ENCODE measurements at regions not wholly inside any gene's neighbourhood (a gene's known extent, or its start where the extent isn't known, plus 50 kb on each side); places are given as distances from the start of the nearest gene placed in this dataset.
A peak's percentile ranks its signal among the peaks of the same experiment; 100 is the strongest.

GRCh38 chr1:198472997-198473396 is 67.5 kb downstream of the ATP6V1G3 start:
- DNase-seq: no peak
- in situ Hi-C loops (cut with MboI; ENCODE audit: low pct_unique_long_range_greater_than_20kb, low sequenced_read_pairs): no loop called here

GRCh38 chr1:198472119-198472518 is 68.4 kb downstream of the ATP6V1G3 start:
- in situ Hi-C loops (cut with MboI; ENCODE audit: low pct_unique_long_range_greater_than_20kb, low sequenced_read_pairs): no loop called here

DNA sequence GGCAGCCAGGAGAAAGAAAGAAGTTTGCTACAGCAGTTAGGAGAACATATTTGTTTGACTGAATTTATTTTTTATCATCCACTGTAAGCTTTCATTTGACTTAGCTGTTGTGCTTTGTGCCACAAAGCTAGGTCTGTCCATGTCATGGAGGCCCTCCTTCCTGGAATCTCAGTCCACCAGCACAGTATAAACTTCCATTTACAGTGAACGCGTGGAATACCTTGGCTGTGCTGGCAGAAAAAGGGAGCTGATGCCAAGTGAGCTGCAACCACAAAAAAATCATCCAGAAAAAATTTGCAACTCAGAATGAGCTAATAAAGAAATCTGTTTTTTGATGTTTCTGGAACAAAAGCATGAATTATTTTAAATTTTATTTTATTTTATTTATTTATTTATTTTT is 72.6 kb downstream of the ATP6V1G3 start:
- in situ Hi-C loops (cut with MboI; ENCODE audit: low pct_unique_long_range_greater_than_20kb, low sequenced_read_pairs): no loop called here

More at GRCh38 chr1:198472119-198472518, 68.4 kb downstream of the ATP6V1G3 start:
- DNase-seq: no peak

GRCh38 chr1:198467342-198467741 is 73.1 kb downstream of the ATP6V1G3 start:
- DNase-seq: no peak
- in situ Hi-C loops (cut with MboI; ENCODE audit: low pct_unique_long_range_greater_than_20kb, low sequenced_read_pairs): no loop called here

More for the DNA sequence above, 72.6 kb downstream of the ATP6V1G3 start:
- no peak for DNase-seq

DNA sequence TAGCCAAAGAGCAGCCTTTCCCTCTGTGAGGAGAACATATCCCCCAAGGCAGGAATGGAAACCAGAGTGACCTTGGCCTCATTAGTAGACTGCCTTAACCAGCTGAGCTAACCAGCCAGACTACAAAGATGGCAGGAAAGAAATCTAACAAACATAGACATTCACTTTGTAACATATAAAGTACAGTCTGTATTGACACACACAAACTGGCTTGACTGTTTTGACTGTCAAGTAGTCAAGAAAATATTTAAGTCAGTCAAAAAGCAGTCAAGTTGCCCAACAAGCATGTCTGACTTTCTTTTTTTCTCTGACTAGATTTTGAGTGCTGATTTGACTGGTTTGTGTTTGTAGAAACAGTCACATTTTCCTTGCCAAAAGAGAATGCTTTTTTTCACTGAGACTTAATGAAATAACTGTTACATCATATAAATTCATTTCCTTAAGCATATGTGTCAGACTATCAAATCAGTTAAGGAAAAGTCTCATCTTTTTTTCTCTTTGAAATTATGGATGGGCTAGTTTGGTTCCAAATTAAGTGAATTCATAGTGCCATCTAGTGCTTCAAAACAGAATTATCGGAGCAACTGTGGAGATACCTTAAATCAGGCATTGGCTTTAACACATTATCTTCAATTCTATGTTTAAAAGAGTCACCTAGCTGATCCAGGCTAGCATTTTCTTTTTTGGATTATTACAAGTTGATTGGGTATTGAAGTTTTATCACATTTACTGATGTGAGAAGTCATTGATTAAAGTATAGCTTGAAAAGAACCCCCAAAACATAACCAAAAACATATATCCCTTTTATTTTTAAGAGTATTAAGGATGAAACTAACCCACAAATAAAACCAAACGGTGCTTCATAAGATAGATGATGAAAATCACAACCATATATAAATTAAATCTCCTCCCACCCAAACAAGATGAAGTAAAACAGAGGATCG is 75.0 kb downstream of the ATP6V1G3 start:
- peak; percentile 63 for DNase-seq
- in situ Hi-C loops (cut with MboI; ENCODE audit: low pct_unique_long_range_greater_than_20kb, low sequenced_read_pairs): no loop called here

DNA sequence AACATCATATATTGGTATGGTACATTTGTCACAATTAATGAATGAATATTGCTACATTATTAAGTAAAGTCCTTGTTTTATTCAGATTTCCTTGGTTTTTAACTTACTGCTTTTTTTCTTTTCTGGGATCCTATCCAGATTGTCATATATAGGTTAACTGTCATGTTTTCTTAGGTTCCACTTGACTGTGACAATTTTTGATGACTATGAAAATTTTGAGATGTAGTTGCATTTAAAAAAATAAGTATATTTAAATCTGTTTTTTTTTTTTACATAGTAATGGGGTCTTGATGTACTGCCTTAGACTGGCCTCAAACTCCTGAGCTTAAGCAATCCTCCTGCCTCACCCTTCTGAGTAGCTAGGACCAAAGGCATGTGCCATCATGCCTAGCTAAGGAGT is 76.8 kb downstream of the ATP6V1G3 start:
- in situ Hi-C loops (cut with MboI; ENCODE audit: low pct_unique_long_range_greater_than_20kb, low sequenced_read_pairs): no loop called here
- DNase-seq: no peak

DNA sequence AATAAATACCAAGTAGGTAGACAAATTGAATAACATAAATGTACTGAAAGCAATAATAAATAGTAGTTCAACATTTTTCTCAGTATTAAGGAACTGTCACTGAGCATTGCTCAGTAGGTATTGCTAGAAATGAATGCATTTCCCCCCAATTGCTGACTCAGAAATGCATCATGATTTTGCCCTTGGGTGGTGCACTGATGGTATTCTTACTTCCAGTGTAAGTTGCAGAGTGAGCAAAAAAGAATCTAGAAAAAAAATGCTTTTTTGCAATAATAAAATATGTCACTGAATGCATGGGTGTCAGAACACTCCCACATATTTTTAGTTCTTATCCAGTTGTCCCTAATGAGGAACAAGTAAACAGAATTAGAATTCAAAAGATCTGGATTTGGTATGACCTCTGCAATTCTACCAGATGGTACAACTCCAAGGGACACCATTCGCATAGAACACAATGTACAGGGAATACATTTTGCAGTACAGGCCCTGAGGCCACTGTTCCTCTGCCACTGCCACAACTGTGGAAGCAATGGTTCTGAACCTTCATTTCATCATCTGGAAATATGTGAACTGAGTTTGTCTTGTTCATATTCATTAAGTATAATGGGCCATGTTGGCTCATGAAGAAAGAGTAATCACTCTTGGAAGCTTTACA is 78.0 kb downstream of the ATP6V1G3 start:
- in situ Hi-C loops (cut with MboI; ENCODE audit: low pct_unique_long_range_greater_than_20kb, low sequenced_read_pairs): no loop called here
- no peak for DNase-seq

GRCh38 chr1:198455966-198456365 is 84.5 kb downstream of the ATP6V1G3 start:
- in situ Hi-C loops (cut with MboI; ENCODE audit: low pct_unique_long_range_greater_than_20kb, low sequenced_read_pairs): no loop called here
- DNase-seq: no peak

GRCh38 chr1:198449727-198450433 is 90.6 kb downstream of the ATP6V1G3 start:
- in situ Hi-C loops (cut with MboI; ENCODE audit: low pct_unique_long_range_greater_than_20kb, low sequenced_read_pairs): no loop called here
- no peak for DNase-seq

GRCh38 chr1:198449261-198449660 is 91.2 kb downstream of the ATP6V1G3 start:
- in situ Hi-C loops (cut with MboI; ENCODE audit: low pct_unique_long_range_greater_than_20kb, low sequenced_read_pairs): no loop called here
- no peak for DNase-seq

DNA sequence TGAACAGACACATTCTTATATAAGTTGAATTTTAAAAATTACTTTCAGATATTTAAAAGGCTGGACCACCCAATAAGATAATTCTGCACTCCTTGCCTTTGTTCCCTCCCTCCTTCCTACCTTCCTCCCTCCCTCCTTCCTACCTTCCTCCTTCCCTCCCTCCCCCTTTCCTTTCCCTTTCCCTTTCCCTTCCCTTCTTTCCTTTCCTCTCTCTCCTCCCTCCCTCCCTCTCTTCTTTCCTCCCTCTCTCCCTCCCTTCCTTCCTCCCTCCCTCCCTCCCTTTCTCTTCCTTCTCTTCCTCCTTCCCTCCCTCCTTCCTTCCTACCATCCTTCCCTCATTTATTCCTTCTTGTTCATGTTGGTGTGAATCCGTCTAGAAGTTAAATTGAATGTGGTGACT is 93.0 kb downstream of the ATP6V1G3 start:
- no peak for DNase-seq
- in situ Hi-C loops (cut with MboI; ENCODE audit: low pct_unique_long_range_greater_than_20kb, low sequenced_read_pairs): no loop called here

- in situ Hi-C loops (cut with MboI; ENCODE audit: low pct_unique_long_range_greater_than_20kb, low sequenced_read_pairs): no loop called here
- no peak for DNase-seq
Measured at GRCh38 chr1:198445872-198446271, 94.6 kb downstream of the ATP6V1G3 start.

- no peak for DNase-seq
- in situ Hi-C loops (cut with MboI; ENCODE audit: low pct_unique_long_range_greater_than_20kb, low sequenced_read_pairs): no loop called here
Measured at GRCh38 chr1:198444792-198445191, 95.7 kb downstream of the ATP6V1G3 start.

- in situ Hi-C loops (cut with MboI; ENCODE audit: low pct_unique_long_range_greater_than_20kb, low sequenced_read_pairs): no loop called here
- no peak for DNase-seq
Measured at GRCh38 chr1:198443365-198444233, 96.9 kb downstream of the ATP6V1G3 start.

GRCh38 chr1:198440842-198441241 is 99.6 kb downstream of the ATP6V1G3 start:
- in situ Hi-C loops (cut with MboI; ENCODE audit: low pct_unique_long_range_greater_than_20kb, low sequenced_read_pairs): no loop called here
- DNase-seq: no peak

- in situ Hi-C loops (cut with MboI; ENCODE audit: low pct_unique_long_range_greater_than_20kb, low sequenced_read_pairs): no loop called here
- DNase-seq: no peak
Measured at GRCh38 chr1:198437332-198437731, 103.1 kb downstream of the ATP6V1G3 start.

GRCh38 chr1:198436276-198436675 is 104.2 kb downstream of the ATP6V1G3 start:
- DNase-seq: no peak
- in situ Hi-C loops (cut with MboI; ENCODE audit: low pct_unique_long_range_greater_than_20kb, low sequenced_read_pairs): no loop called here

- DNase-seq: no peak
- in situ Hi-C loops (cut with MboI; ENCODE audit: low pct_unique_long_range_greater_than_20kb, low sequenced_read_pairs): no loop called here
Measured at GRCh38 chr1:198435056-198435455, 105.4 kb downstream of the ATP6V1G3 start.

GRCh38 chr1:198424441-198424840 is 116.0 kb downstream of the ATP6V1G3 start:
- in situ Hi-C loops (cut with MboI; ENCODE audit: low pct_unique_long_range_greater_than_20kb, low sequenced_read_pairs): no loop called here
- DNase-seq: no peak
